ENCODE measurements at regions not wholly inside any gene's neighbourhood (a gene's known extent, or its start where the extent isn't known, plus 50 kb on each side); places are given as distances from the start of the nearest gene placed in this dataset.

GRCh38 chr4:29304595-29304994 lies 1415.6 kb upstream of the PCDH7 start:
- ATAC-seq (no peak), DNase-seq (no peak)
- WGBS, 4 donors = 77 to 84% (median 81%) methylated on average over 3 of the region's 3 CpGs
- intact Hi-C loops (cut with DNase I) = no loop called here
- Histone ChIP-seq H3K36me3 (no peaks in the 10 kb centered on the region), H3K27me3 (no peaks in the 10 kb centered on the region), H3K4me3 (no peak overlapping the region), H3K9me3 (no peaks in the 10 kb centered on the region), H3K4me1 (no peaks in the 10 kb centered on the region), H3K27ac (no peak overlapping the region)
- TF ChIP-seq POLR2A (IDR thresholded peaks at IDR 0.05) = no peak
- TF ChIP-seq CTCF (IDR thresholded peaks at IDR 0.05) = no peak

- ATAC-seq = no peak
- no peak for DNase-seq
- H3K27ac ChIP-seq = no peak overlapping the region
- H3K4me3 ChIP-seq = no peak overlapping the region
- no peak for TF ChIP-seq POLR2A (IDR thresholded peaks at IDR 0.05)
- TF ChIP-seq CTCF (IDR thresholded peaks at IDR 0.05) = no peak
- H3K4me1 ChIP-seq = no peaks in the 10 kb centered on the region
- H3K27me3 ChIP-seq = no peaks in the 10 kb centered on the region
- intact Hi-C loops (cut with DNase I) = no loop called here
- no peaks in the 10 kb centered on the region for H3K36me3 ChIP-seq
- no peaks in the 10 kb centered on the region for H3K9me3 ChIP-seq
Measured at GRCh38 chr4:29307256-29307655, 1412.9 kb upstream of the PCDH7 start.

- 83 to 99% (median 94%) methylated on average over 1 of the region's 1 CpG for WGBS, 4 donors
- no peak for ATAC-seq
- no peak for DNase-seq
- Histone ChIP-seq H3K4me3 (no peak overlapping the region), H3K4me1 (no peaks in the 10 kb centered on the region), H3K27me3 (no peaks in the 10 kb centered on the region), H3K9me3 (no peaks in the 10 kb centered on the region), H3K36me3 (no peaks in the 10 kb centered on the region), H3K27ac (no peak overlapping the region)
- intact Hi-C loops (cut with DNase I) = no loop called here
- TF ChIP-seq POLR2A (IDR thresholded peaks at IDR 0.05) = no peak
- no peak for TF ChIP-seq CTCF (IDR thresholded peaks at IDR 0.05)
Measured at GRCh38 chr4:29307755-29308154, 1412.4 kb upstream of the PCDH7 start.

- Histone ChIP-seq H3K4me1 (no peaks in the 10 kb centered on the region), H3K36me3 (no peaks in the 10 kb centered on the region), H3K4me3 (no peak overlapping the region), H3K9me3 (no peaks in the 10 kb centered on the region), H3K27ac (no peak overlapping the region), H3K27me3 (no peaks in the 10 kb centered on the region)
- no peak for ATAC-seq
- 62 to 77% (median 72%) methylated on average over 3 of the region's 3 CpGs for WGBS, 4 donors
- DNase-seq = no peak
- intact Hi-C loops (cut with DNase I) = no loop called here
- TF ChIP-seq CTCF (IDR thresholded peaks at IDR 0.05) (no peak), POLR2A (IDR thresholded peaks at IDR 0.05) (no peak)
Measured at GRCh38 chr4:29309050-29309449, 1411.1 kb upstream of the PCDH7 start.

All from heart left ventricle (tissue), 16 donors.